Choroid plexus epithelial cell (primary cell): ENCODE measurements at regions not wholly inside any gene's neighbourhood (a gene's known extent, or its start where the extent isn't known, plus 50 kb on each side); places are given as distances from the start of the nearest gene placed in this dataset.

ENCODE experiments used
- DNase-seq: peaks from one replicate; pipeline ENCODE4 v3.0.0-alpha.2; 2010; ENCODE audit warnings: low read depth
- H3K4me3 ChIP-seq: 2 replicates; pipeline ENCODE4 v1.5.1; 2011; ENCODE audit warnings: low read depth, mild to moderate bottlenecking, control low read depth, low read length, moderate library complexity
- TF ChIP-seq, protein P1 (sequence below): conservative IDR thresholded peaks from 2 replicates; pipeline ENCODE4 v1.5.1; 2011; ENCODE audit warnings: low read depth, mild to moderate bottlenecking, control low read depth, inconsistent platforms, low read length, moderate library complexity

DNA sequence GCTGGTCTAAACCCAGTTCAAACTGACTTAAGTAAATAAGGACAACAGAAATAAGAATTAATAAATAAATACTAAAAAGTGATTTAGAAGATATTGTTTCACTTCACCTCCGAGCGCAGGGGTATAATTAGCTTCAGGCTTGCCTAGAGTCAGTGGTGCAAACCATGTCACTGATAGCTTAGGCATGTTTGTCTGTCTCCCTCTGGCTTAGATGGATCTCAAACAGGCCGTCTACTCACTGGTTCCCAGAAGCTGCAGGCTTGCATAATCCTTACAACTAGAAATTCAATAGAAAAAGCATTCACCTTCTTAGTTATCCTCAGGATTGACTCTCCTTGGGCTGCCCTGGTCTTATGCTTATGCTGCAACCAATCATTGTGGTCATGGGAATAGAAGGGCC lies 629.8 kb upstream of the WWC1 start:
- H3K4me3 ChIP-seq: no peak overlapping the region
- TF ChIP-seq, protein P1, sequence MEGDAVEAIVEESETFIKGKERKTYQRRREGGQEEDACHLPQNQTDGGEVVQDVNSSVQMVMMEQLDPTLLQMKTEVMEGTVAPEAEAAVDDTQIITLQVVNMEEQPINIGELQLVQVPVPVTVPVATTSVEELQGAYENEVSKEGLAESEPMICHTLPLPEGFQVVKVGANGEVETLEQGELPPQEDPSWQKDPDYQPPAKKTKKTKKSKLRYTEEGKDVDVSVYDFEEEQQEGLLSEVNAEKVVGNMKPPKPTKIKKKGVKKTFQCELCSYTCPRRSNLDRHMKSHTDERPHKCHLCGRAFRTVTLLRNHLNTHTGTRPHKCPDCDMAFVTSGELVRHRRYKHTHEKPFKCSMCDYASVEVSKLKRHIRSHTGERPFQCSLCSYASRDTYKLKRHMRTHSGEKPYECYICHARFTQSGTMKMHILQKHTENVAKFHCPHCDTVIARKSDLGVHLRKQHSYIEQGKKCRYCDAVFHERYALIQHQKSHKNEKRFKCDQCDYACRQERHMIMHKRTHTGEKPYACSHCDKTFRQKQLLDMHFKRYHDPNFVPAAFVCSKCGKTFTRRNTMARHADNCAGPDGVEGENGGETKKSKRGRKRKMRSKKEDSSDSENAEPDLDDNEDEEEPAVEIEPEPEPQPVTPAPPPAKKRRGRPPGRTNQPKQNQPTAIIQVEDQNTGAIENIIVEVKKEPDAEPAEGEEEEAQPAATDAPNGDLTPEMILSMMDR: no peak
- DNase-seq: no peak

DNA sequence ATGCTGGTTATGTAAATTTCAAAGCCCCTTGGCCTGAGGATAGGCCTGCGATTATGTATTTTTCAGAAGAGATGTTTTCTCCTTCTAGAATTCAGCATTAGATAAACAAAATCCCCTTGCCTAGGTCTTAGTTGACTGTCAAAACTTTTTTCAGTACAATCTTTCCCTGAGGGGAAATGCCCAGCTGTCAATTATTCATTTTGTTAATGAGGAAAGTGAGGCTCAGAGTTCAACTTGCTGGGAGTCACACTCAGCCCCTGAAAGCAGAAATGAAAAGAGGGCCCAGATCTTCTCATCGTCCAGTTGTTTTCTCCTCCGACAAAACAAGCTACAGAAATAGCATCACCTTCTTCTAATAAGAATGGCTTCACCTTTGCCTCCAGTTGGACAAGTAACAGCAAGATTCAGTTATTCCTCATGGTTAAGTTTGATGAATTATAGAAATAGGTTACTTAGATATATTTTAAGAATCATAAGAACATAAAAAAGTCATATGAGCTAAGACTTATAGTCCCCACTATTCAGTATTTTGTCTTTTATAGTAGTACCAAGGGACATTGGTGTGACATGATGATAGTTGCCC lies 627.1 kb upstream of the WWC1 start:
- TF ChIP-seq, protein P1: no peak
- DNase-seq: no peak
- no peak overlapping the region for H3K4me3 ChIP-seq

DNA sequence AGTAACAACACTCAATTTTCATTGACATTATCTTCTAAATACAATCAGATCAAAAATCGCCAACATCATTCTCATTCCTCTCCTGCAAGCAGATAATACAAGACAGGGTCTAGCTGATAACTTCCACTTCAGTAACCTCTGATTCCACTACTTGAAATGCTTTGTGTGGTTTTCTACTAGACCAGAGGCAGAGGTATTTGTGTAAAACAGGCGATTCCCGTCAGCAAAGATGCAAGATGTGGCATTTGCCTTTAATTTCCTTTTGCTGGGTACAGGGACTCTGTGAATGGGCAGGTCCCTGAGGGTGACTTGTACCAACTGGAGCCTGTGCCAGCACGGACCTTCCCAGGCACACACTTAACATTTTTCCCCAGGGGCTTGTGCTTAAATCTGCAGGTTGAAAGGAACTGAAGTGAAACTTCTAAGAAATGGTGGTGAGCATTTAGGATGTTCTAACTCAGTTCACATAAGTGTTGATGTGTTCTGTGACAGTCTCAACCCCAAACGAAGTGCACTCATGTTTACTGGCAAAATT lies 625.5 kb upstream of the WWC1 start:
- no peak for DNase-seq
- TF ChIP-seq, protein P1: no peak
- H3K4me3 ChIP-seq: no peak overlapping the region

DNA sequence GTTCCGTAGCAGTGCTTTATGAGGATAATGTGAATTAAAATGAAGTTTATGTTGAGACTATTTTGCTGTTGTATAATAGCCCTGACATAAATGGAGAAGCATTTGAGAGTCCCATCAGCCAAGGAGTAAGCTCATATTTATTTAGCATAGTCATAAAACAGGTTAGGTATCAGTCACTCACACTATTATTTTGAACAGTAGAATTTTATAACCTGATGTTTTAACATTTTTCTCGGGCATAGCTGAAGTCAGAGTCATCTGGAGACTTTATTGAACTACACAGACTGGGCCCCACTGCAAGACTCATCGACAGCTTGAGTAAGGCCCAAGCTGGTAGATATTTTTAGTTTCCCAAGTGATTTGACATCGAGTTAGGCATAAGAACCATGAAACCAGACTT lies 620.3 kb upstream of the WWC1 start:
- no peak for DNase-seq
- TF ChIP-seq, protein P1: no peak
- no peak overlapping the region for H3K4me3 ChIP-seq

DNA sequence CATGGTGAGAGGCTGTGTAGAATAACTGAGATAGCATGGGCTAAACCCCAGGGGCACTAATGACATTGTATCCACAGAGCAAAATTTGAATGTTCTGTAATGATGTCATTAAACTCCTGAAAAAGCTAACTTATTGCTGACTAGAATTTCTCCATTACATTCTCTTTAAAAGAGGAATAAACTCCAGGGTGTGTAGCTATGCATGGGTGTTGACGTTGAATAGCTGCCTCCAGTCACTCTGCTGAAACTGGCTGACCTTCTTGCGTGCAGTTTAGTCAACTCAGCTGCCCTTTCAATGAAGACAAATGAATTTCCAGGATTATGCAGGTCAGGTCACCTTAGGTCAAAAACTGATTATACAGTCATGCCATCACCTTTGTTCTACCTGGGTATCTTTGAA lies 617.5 kb upstream of the WWC1 start:
- H3K4me3 ChIP-seq: no peak overlapping the region
- no peak for DNase-seq
- TF ChIP-seq, protein P1: no peak

DNA sequence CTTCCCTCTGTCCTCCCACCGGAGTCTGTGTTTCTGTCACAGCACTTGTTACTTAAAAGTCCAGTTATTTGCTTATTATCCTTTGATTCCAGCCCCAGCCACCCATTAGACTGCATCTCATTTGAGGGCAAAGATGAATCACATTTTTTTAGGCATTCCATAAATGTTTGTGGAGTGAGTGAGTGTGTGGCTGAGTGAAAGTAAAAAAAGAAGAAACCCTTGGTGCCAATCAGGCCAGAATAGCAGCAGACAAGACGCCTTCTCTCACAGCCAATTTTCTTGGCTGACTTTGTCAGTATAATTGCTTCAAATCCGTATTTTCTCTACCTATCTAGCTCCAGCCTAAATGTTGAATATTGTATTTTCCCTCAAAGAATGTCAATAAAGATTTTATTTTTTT lies 613.0 kb upstream of the WWC1 start:
- no peak for DNase-seq
- TF ChIP-seq, protein P1: no peak
- no peak overlapping the region for H3K4me3 ChIP-seq

DNA sequence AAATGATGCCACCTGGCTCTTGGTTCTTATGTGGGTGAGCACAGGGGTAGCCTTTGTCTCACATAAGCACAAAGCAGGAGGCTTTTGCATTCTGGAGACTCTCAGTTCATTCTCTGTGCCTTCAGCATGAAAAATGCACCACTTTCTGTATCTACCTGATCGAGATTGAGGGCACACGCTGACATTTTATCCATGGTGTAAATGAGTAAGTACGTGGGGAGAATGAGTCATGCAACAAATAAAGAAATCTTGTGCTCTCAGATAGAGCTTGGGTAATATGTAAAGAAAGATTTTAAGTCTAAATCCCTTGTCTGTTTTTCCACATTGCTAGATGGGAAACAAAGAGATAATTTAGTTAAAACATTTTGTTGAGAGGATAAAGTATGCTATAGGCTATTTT lies 607.2 kb upstream of the WWC1 start:
- no peak overlapping the region for H3K4me3 ChIP-seq
- TF ChIP-seq, protein P1: no peak
- DNase-seq: peak; percentile 40
